Activated T-cell treated with anti-CD3 and anti-CD28 coated beads for 24 hours (primary cell): ENCODE measurements at regions not wholly inside any gene's neighbourhood (a gene's known extent, or its start where the extent isn't known, plus 50 kb on each side); places are given as distances from the start of the nearest gene placed in this dataset.
"Not testable (repeated sequence)": the region's sequence is repeated elsewhere in the genome, so short reads cannot be mapped to it uniquely, and the experiment has no call there.

ENCODE experiments used
- DNase-seq: peaks from one replicate; pipeline ENCODE4 v3.0.0-alpha.2; 2020; ENCODE audit warnings: low read depth

GRCh38 chr6:86057293-86057980, 414.8 kb upstream of the SYNCRIP start:
- DNase-seq = not testable (repeated sequence)

- no peak for DNase-seq
Measured at GRCh38 chr6:86045038-86045437, 402.4 kb upstream of the SYNCRIP start.

- no peak for DNase-seq
Measured at GRCh38 chr6:86042214-86042613, 399.5 kb upstream of the SYNCRIP start.

GRCh38 chr6:86031713-86032112, 389.0 kb upstream of the SYNCRIP start:
- DNase-seq = no peak

GRCh38 chr6:86030875-86031274, 388.2 kb upstream of the SYNCRIP start:
- DNase-seq = no peak

GRCh38 chr6:86028776-86029175, 386.1 kb upstream of the SYNCRIP start:
- DNase-seq = no peak

GRCh38 chr6:86026890-86027289, 384.2 kb upstream of the SYNCRIP start:
- DNase-seq = not testable (repeated sequence)

- no peak for DNase-seq
Measured at GRCh38 chr6:86017236-86017635, 374.6 kb upstream of the SYNCRIP start.

- DNase-seq = no peak
Measured at GRCh38 chr6:86016567-86016966, 373.9 kb upstream of the SYNCRIP start.

GRCh38 chr6:86016077-86016476, 373.4 kb upstream of the SYNCRIP start:
- no peak for DNase-seq

- not testable (repeated sequence) for DNase-seq
Measured at GRCh38 chr6:86012991-86013390, 370.3 kb upstream of the SYNCRIP start.

- no peak for DNase-seq
Measured at GRCh38 chr6:86010915-86011786, 368.5 kb upstream of the SYNCRIP start.

GRCh38 chr6:85997206-85997605, 354.5 kb upstream of the SYNCRIP start:
- DNase-seq = no peak

GRCh38 chr6:85996034-85996375, 353.3 kb upstream of the SYNCRIP start:
- DNase-seq = no peak

- DNase-seq = no peak
Measured at GRCh38 chr6:85995339-85996033, 352.8 kb upstream of the SYNCRIP start.

GRCh38 chr6:85986681-85987080, 344.0 kb upstream of the SYNCRIP start:
- no peak for DNase-seq

GRCh38 chr6:85983032-85983659, 340.5 kb upstream of the SYNCRIP start:
- DNase-seq = no peak

- DNase-seq = no peak
Measured at GRCh38 chr6:85977661-85978060, 335.0 kb upstream of the SYNCRIP start.

- DNase-seq = no peak
Measured at GRCh38 chr6:85975957-85976356, 333.3 kb upstream of the SYNCRIP start.

GRCh38 chr6:85971238-85971637, 328.6 kb upstream of the SYNCRIP start:
- no peak for DNase-seq

- DNase-seq = no peak
Measured at GRCh38 chr6:85966828-85967227, 324.1 kb upstream of the SYNCRIP start.

GRCh38 chr6:85961746-85962145, 319.1 kb upstream of the SYNCRIP start:
- no peak for DNase-seq
